Astrocyte (in vitro differentiated cells and primary cell): ENCODE measurements at regions not wholly inside any gene's neighbourhood (a gene's known extent, or its start where the extent isn't known, plus 50 kb on each side); places are given as distances from the start of the nearest gene placed in this dataset.

Experiments
- DNase-seq: peaks from one replicate; pipeline ENCODE4 v3.0.0-alpha.2; 2010; ENCODE audit warnings: low read depth
- FAIRE-seq: peaks from 2 replicates; lab custom pipeline; 2011; peaks lifted over from hg19 to GRCh38; lab: Jason Lieb, UNC
- H2AFZ ChIP-seq: 2 replicates; pipeline ENCODE4 v1.6.0; 2012; ENCODE audit warnings: low read depth, low read length, inconsistent platforms
- H3K27ac ChIP-seq: 2 replicates; pipeline ENCODE4 v1.5.1; 2011; ENCODE audit warnings: low read depth, low read length, inconsistent platforms
- H3K27me3 ChIP-seq: 2 replicates; pipeline ENCODE4 v1.6.0; 2011; ENCODE audit warnings: low read length, inconsistent platforms; ENCODE audit not compliant: insufficient read depth
- H3K36me3 ChIP-seq: 2 replicates; pipeline ENCODE4 v1.5.1; 2011; ENCODE audit warnings: low read length, inconsistent platforms; ENCODE audit not compliant: insufficient read depth
- H3K4me1 ChIP-seq: 2 replicates; pipeline ENCODE4 v1.5.1; 2011; ENCODE audit warnings: low read length, inconsistent platforms; ENCODE audit not compliant: insufficient read depth
- H3K4me2 ChIP-seq: 2 replicates; pipeline ENCODE4 v1.6.0; 2012; ENCODE audit warnings: low read length, inconsistent platforms
- H3K4me3 ChIP-seq: 2 replicates; pipeline ENCODE4 v1.5.1; 2011; ENCODE audit warnings: low read depth, mild to moderate bottlenecking, low read length, inconsistent platforms; ENCODE audit not compliant: insufficient read depth
- H3K79me2 ChIP-seq: 2 replicates; pipeline ENCODE4 v1.6.0; 2012; ENCODE audit warnings: mild to moderate bottlenecking, low read length, inconsistent platforms; ENCODE audit not compliant: insufficient read depth
- H3K9ac ChIP-seq: 2 replicates; pipeline ENCODE4 v1.6.0; 2012; ENCODE audit warnings: mild to moderate bottlenecking, low read length, inconsistent platforms
- H3K9me3 ChIP-seq: 2 replicates; pipeline ENCODE4 v1.5.1; 2012; ENCODE audit warnings: low read depth, mild to moderate bottlenecking, low read length, inconsistent platforms; ENCODE audit not compliant: insufficient read depth
- H4K20me1 ChIP-seq: 2 replicates; pipeline ENCODE4 v1.6.0; 2012; ENCODE audit warnings: low read length, inconsistent platforms; ENCODE audit not compliant: insufficient read depth
- H3K27ac Mint-ChIP-seq: one replicate; pipeline ENCODE4 v1.8.0; 2021; ENCODE audit warnings: mild to moderate bottlenecking, mixed read lengths; ENCODE audit not compliant: unreplicated experiment
- H3K27me3 Mint-ChIP-seq: one replicate; pipeline ENCODE4 v1.8.0; 2021; ENCODE audit warnings: low read depth, mixed read lengths; ENCODE audit not compliant: unreplicated experiment
- H3K36me3 Mint-ChIP-seq: one replicate; pipeline ENCODE4 v1.8.0; 2021; ENCODE audit warnings: low read depth, mixed read lengths; ENCODE audit not compliant: unreplicated experiment
- H3K4me1 Mint-ChIP-seq: one replicate; pipeline ENCODE4 v1.8.0; 2021; ENCODE audit warnings: low read depth, mixed read lengths; ENCODE audit not compliant: unreplicated experiment
- H3K4me3 Mint-ChIP-seq: one replicate; pipeline ENCODE4 v1.8.0; 2021; ENCODE audit warnings: mild to moderate bottlenecking, moderate library complexity, mixed read lengths; ENCODE audit not compliant: unreplicated experiment
- H3K9me3 Mint-ChIP-seq: one replicate; pipeline ENCODE4 v1.8.0; 2021; ENCODE audit warnings: mild to moderate bottlenecking, mixed read lengths; ENCODE audit not compliant: unreplicated experiment
- EZH2 ChIP-seq: IDR thresholded peaks from 2 replicates; pipeline ENCODE4 v1.6.1; 2012; ENCODE audit warnings: mild to moderate bottlenecking, low read length, inconsistent platforms; ENCODE audit not compliant: insufficient read depth
- TF ChIP-seq, protein P1 (sequence below): IDR thresholded peaks from 2 replicates; pipeline ENCODE4 v1.5.1; 2011; ENCODE audit warnings: low read depth, mild to moderate bottlenecking, inconsistent platforms, low read length, moderate library complexity; ENCODE audit not compliant: insufficient read depth

DNA sequence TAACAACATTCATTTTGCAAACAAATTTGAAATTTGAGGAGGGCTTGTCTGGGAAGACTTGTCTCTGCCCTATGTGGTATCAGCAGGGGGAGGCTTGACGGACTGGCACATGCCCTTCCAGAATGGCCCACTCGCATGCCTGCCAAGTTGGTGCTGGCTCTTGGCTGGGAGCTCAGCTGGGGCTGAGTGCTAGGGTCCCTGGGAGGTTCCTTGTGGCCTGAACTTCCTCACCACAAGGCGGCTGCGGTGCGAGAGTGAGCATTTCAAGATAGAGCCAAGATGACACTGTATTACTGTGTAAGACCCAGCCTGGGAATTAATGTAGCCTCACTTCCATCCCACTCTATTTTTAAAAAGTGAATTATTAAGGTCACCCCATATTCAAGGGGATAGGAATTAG lies 271.6 kb upstream of the PLEKHG7 start:
- Mint-ChIP-seq H3K9me3 (peaks cover 3% of the 10 kb centered on the region), H3K27me3 (peaks cover 2% of the 10 kb centered on the region), H3K27ac (no peak overlapping the region), H3K36me3 (peaks cover 1% of the 10 kb centered on the region), H3K4me3 (no peak overlapping the region), H3K4me1 (no peaks in the 10 kb centered on the region)
- TF ChIP-seq, protein P1, sequence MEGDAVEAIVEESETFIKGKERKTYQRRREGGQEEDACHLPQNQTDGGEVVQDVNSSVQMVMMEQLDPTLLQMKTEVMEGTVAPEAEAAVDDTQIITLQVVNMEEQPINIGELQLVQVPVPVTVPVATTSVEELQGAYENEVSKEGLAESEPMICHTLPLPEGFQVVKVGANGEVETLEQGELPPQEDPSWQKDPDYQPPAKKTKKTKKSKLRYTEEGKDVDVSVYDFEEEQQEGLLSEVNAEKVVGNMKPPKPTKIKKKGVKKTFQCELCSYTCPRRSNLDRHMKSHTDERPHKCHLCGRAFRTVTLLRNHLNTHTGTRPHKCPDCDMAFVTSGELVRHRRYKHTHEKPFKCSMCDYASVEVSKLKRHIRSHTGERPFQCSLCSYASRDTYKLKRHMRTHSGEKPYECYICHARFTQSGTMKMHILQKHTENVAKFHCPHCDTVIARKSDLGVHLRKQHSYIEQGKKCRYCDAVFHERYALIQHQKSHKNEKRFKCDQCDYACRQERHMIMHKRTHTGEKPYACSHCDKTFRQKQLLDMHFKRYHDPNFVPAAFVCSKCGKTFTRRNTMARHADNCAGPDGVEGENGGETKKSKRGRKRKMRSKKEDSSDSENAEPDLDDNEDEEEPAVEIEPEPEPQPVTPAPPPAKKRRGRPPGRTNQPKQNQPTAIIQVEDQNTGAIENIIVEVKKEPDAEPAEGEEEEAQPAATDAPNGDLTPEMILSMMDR = no peak
- no peak for TF ChIP-seq EZH2
- H3K4me1 ChIP-seq = no peaks in the 10 kb centered on the region
- H3K27me3 ChIP-seq = no peaks in the 10 kb centered on the region
- no peaks in the 10 kb centered on the region for H3K9me3 ChIP-seq
- FAIRE-seq = no peak
- H3K9ac ChIP-seq = no peak overlapping the region
- H3K27ac ChIP-seq = no peak overlapping the region
- no peak for DNase-seq
- H2AFZ ChIP-seq = no peak overlapping the region
- no peak overlapping the region for H3K4me2 ChIP-seq
- no peaks in the 10 kb centered on the region for H4K20me1 ChIP-seq
- H3K4me3 ChIP-seq = no peak overlapping the region
- H3K36me3 ChIP-seq = no peaks in the 10 kb centered on the region
- no peaks in the 10 kb centered on the region for H3K79me2 ChIP-seq

DNA sequence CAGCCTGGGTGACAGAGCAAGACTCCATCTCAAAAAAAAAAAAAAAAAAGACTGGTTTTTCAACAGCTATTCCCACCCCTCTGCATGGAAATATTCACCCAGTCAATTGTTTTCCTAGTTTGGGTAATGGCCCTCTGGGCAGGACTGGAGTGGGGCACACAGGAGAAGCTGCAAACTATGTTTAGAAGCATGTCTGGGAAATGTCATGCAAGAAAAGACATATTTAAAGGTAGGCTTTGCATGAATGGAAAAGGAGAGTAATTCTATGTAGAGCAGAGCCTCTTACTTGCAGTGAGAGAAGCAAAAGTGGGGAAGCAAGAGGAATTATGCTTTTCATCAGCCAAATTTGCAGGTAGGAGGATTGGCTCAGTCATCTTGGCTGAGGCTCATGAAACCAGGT lies 276.5 kb upstream of the PLEKHG7 start:
- no peak overlapping the region for H3K27ac Mint-ChIP-seq
- peaks cover 2% of the 10 kb centered on the region for H3K27me3 Mint-ChIP-seq
- Histone ChIP-seq H2AFZ (no peak overlapping the region), H3K27ac (no peak overlapping the region), H4K20me1 (no peaks in the 10 kb centered on the region), H3K9ac (no peak overlapping the region), H3K9me3 (no peaks in the 10 kb centered on the region), H3K4me3 (no peak overlapping the region), H3K36me3 (no peaks in the 10 kb centered on the region), H3K4me1 (no peaks in the 10 kb centered on the region), H3K79me2 (no peaks in the 10 kb centered on the region), H3K4me2 (no peak overlapping the region), H3K27me3 (no peaks in the 10 kb centered on the region)
- peaks cover 1% of the 10 kb centered on the region for H3K36me3 Mint-ChIP-seq
- TF ChIP-seq, protein P1 = no peak
- no peak for TF ChIP-seq EZH2
- DNase-seq = no peak
- peaks cover 3% of the 10 kb centered on the region for H3K9me3 Mint-ChIP-seq
- H3K4me1 Mint-ChIP-seq = peaks cover 7% of the 10 kb centered on the region
- no peak for FAIRE-seq
- H3K4me3 Mint-ChIP-seq = no peak overlapping the region

DNA sequence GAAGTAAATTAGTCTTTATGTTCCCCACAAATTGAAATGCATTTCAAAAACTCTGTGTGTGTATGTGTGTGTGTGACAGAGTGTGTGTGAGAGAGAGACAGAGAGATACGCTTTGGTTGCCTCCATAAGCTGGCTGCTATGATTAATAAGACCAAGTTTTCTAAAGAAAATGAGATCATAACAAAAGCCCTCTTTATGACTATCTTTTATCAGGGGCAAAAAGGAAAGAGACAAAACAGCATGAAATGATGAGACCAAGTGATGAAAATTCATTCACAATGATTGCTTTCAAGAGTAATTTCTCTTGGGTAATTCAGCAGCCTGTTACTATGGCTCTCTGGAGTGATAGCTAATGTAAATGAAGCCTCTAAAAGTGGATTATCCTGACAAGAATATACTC lies 277.6 kb upstream of the PLEKHG7 start:
- Histone ChIP-seq H3K9me3 (no peaks in the 10 kb centered on the region), H3K4me3 (no peak overlapping the region), H4K20me1 (no peaks in the 10 kb centered on the region), H3K4me1 (no peaks in the 10 kb centered on the region), H3K9ac (no peak overlapping the region), H3K27me3 (no peaks in the 10 kb centered on the region), H3K27ac (no peak overlapping the region), H3K36me3 (no peaks in the 10 kb centered on the region), H2AFZ (no peak overlapping the region), H3K79me2 (no peaks in the 10 kb centered on the region), H3K4me2 (no peak overlapping the region)
- H3K4me1 Mint-ChIP-seq = peaks cover 7% of the 10 kb centered on the region
- no peak for FAIRE-seq
- no peaks in the 10 kb centered on the region for H3K36me3 Mint-ChIP-seq
- H3K9me3 Mint-ChIP-seq = peaks cover 3% of the 10 kb centered on the region
- no peak for DNase-seq
- H3K27ac Mint-ChIP-seq = no peak overlapping the region
- H3K27me3 Mint-ChIP-seq = no peaks in the 10 kb centered on the region
- TF ChIP-seq EZH2 = no peak
- TF ChIP-seq, protein P1 = no peak
- no peak overlapping the region for H3K4me3 Mint-ChIP-seq
